HG03469 (cell line): ENCODE measurements at regions not wholly inside any gene's neighbourhood (a gene's known extent, or its start where the extent isn't known, plus 50 kb on each side); places are given as distances from the start of the nearest gene placed in this dataset.
"Not testable (repeated sequence)": the region's sequence is repeated elsewhere in the genome, so short reads cannot be mapped to it uniquely, and the experiment has no call there.

ENCODE experiments used
- ATAC-seq: cut with Tn5 transposase; IDR thresholded peaks from one replicate; pipeline ENCODE4 v1.9.1; 2021; ENCODE audit warnings: mild to moderate bottlenecking, moderate library complexity, moderate number of reproducible peaks; ENCODE audit not compliant: unreplicated experiment

DNA sequence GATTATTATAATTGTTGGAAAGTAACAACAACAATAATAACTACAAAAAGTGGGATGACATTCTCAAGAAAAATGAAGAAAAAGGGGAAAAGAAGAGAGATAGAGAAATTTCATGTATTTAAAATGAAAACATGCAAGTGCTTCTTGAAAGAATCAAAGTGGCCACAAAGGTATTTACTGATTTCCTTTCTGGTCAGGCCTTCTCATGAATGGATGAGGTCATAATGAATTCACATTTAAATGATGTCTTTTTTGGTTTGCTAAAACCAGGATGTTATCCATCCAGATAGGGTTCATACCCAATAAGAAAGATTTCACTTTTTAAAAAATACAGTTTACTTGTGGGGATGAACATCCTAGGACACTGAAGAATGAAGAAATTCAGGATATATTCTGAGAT lies 446.4 kb upstream of the PTGER4 start:
- ATAC-seq: no peak

DNA sequence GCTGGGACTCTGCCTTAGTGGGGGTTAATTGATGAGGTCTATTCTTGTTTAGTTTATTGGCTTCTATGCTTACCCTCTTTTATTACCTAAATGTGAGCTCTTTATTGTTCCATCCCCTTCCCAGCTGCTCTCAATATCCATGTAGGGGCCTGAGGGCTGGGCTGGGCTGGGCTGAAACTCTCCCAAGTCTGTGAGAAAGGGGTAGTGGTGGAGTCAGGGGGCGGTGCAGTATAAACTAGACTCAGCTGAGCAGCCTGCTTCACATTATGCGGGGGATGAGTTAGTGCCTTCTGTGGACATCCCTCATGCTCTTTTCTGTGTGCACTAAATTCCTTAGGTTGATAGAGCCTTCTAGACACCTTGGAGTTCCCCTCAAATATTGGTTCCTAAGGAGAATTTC lies 451.8 kb upstream of the PTGER4 start:
- ATAC-seq: no peak

DNA sequence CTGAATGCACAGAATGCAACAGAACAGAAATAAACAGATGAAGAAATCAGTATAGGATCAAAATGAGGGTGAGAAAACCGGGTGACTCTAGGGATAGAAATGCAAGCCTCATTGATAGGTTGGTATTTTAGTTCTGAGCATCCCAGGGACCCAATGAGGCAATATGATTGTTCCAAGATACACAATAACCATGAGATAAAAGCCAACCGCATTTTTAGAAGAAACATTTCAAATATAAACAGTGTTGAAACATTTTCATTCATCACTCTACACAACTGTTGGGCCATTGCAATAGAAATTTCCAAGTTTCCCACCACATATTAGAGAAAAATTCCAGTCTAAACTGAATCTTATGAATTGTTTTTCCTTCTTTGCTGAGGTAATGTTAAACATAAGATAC lies 452.3 kb upstream of the PTGER4 start:
- ATAC-seq: no peak

GRCh38 chr5:40226906-40227305 lies 452.8 kb upstream of the PTGER4 start:
- no peak for ATAC-seq

- not testable (repeated sequence) for ATAC-seq
Measured at GRCh38 chr5:40225147-40225546, 454.6 kb upstream of the PTGER4 start.

DNA sequence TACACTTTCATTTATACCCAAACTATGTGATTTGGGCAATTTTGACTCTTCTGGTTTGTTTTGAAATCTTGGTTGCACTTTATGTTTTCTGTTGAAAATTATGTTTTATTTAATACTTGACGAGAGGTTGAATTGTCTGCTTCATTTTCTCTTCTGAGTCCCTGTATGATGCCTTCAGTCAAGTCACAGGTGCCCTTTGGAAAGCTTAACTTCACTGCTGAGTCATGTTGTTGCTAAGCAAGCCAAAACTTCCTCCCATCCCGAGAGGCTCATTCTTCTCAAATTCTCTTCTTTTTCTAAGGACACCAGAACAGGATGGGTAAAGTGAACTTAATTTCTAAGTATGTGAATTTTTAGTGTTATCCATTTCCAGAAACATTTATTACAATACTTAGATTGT lies 455.3 kb upstream of the PTGER4 start:
- no peak for ATAC-seq

DNA sequence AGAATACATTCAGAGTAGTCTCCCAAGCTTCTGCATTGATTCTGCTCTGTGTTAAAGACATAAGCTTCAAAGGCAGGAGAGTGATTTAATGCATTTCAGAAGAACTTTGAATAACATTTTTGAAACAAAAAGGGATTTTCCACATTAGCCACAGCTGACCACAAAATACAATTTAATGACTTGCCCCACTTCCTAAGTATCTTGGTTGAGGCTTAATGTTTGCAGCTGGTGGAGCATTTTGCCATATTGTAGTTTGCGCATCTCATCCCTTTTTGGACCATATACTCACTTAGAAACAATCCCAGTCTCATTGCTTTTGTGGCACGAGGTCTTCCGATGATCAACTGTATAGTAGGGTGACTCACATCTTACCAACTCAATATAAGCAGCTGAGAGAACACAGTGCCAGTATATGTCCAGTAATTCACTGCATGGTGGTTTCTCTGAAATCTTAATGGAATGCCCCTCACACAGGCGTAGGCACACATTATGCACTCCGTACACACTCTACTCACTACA lies 455.8 kb upstream of the PTGER4 start:
- ATAC-seq: peak; percentile 52

DNA sequence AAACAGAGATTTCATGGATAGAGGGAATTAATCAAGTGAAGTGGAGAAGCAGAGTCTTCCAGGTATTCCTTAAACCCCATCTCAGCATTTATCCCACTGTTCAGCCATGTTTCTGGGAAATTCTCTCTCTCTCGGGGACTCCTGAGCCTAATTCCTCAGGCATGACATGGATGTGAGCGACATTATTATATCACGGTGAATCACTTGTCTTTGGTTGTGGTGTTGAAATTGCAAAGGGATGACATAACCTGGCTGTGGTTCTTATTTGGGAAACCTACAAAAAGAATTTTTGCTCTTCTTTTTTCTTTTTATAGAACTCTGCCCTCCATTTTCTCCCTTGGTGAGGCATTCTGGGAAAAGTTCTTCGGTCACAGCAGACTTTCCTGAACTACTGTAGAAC lies 457.9 kb upstream of the PTGER4 start:
- ATAC-seq: no peak

GRCh38 chr5:40221255-40221654 lies 458.5 kb upstream of the PTGER4 start:
- no peak for ATAC-seq

DNA sequence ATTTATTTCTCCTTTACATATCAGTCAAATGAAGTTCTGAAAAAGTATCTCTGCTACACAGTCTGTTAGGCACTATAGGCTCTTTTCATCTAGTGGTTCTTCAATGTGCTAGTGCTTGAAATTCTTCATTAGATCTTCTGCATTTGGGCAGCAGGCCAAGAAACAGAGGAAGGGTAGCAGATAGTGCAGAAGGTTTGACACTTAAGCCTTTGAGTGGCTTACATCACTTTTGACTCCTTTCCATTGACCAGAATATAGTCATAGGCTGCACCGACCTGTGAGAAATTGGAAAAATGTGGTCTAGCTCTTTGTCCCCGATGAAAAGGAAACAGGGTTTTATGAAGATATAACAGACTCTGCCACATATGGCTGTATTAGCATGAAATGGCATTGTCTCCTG lies 459.5 kb upstream of the PTGER4 start:
- no peak for ATAC-seq

GRCh38 chr5:40217553-40217952 lies 462.2 kb upstream of the PTGER4 start:
- no peak for ATAC-seq

GRCh38 chr5:40210694-40211093 lies 469.0 kb upstream of the PTGER4 start:
- no peak for ATAC-seq

DNA sequence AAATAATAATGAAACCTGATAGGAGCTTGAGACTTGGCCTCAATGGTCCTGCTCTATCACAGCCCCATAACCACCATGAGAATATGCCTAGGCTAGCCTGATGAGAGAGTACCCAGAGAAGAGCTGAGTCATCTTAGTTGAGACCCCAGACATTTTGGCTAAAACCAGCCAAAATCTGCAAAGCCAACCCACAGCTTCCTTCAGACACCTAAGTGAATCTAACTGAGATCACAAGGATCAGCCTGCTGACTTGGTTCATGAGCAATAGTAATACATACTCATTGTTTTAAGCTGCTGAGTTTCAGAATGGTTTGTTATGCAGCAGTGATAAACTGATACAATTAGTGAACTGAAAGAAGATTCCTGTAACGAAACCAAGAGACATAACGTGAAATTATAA lies 473.7 kb upstream of the PTGER4 start:
- ATAC-seq: no peak

DNA sequence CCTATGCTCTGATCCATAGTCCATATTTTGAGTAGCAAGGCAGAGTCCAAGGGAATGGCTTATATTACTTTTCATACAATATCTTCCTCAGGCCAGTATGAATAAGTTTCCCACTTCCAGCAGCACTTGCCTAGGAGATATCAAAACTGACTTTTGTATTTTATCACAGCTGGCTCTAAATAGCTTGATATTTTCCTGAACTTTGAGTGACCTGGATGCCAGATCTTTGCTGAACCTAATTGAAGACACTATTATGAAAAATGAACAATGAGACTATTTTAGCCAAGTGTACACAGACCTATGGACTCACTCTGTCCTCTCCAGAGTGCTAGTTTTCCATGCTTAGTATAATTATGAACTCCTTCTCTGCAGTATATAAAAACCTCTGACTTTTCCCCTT lies 475.6 kb upstream of the PTGER4 start:
- no peak for ATAC-seq

- ATAC-seq: no peak
Measured at GRCh38 chr5:40202814-40203440, 476.8 kb upstream of the PTGER4 start.

GRCh38 chr5:40198736-40199135 lies 481.0 kb upstream of the PTGER4 start:
- ATAC-seq: no peak

GRCh38 chr5:40195574-40195973 lies 484.1 kb upstream of the PTGER4 start:
- ATAC-seq: not testable (repeated sequence)

- ATAC-seq: no peak
Measured at GRCh38 chr5:40191150-40191549, 488.6 kb upstream of the PTGER4 start.

- no peak for ATAC-seq
Measured at GRCh38 chr5:40172721-40173120, 507.0 kb upstream of the PTGER4 start.

DNA sequence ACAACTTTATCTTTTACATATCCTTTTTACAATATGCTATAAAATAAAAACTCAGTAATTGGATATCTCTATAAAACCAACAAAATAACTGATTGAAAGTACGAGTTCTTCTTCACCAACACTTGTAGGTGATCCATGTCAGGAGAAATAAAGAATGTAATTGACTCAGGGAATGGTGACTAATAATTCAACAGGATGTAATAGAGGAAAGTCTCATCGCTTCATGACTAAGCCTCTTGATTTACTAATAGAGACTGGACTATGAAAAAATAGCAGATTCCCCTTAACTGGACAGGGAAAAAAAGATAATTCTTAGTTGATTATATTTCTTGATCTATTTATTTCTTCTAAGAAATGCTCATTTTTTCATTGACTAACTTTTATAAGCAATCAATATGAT lies 507.7 kb upstream of the PTGER4 start:
- no peak for ATAC-seq

DNA sequence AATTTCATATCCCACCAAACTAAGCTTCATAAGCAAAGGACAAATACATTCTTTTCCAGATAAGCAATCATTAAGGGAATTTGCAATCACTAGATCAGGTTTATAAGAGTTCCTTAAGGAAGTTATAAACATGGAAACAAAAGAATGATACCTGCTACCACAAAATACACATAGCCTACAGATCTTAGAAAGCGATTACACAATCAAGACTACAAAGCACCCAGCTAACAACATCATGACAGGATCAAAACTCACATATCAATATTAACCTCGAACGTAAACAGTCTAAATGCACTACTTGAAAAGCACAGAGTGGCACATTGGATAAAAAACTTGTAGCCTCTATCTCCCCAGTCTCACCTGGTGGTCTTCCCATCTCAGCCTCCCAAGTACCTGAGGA lies 512.4 kb upstream of the PTGER4 start:
- ATAC-seq: no peak

DNA sequence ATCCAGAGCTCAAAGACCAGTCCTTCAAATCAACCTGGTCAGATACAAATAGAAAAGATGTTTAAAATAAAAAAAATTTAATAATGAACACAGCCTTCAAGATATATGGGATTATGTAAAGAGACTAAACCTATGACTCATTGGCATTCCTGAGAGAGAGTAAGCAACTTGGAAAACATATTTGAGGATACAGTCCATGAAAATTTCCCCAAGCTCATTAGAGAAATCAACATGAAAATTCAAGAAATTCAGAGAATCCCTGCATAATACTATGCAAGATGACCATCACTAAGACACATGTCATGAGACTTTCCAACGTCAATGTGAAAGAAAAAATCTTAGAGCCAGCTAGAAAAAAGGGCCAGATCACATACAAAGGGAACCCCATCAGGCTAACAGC lies 512.9 kb upstream of the PTGER4 start:
- ATAC-seq: no peak
